Testis (tissue), 2 donors: ENCODE measurements at regions not wholly inside any gene's neighbourhood (a gene's known extent, or its start where the extent isn't known, plus 50 kb on each side); places are given as distances from the start of the nearest gene placed in this dataset.

Source experiments
- CTCF ChIP-seq, 3 experiments: fragments of 450-650 bp in 2 of 3; fragments of 200-600 bp in 1 of 3; sonication (generic) in 1 of 3; IDR thresholded peaks; one replicate each; pipeline ENCODE4 v1.5.1; 2016 to 2019; ENCODE audit warnings: antibody characterized with exemption in 3 of 3, mild to moderate bottlenecking in 2 of 3, moderate library complexity in 1 of 3
- POLR2A ChIP-seq: fragments of 450-650 bp; IDR thresholded peaks from one replicate; pipeline ENCODE4 v1.6.1; 2017; ENCODE audit warnings: antibody characterized with exemption, mild to moderate bottlenecking, moderate library complexity

DNA sequence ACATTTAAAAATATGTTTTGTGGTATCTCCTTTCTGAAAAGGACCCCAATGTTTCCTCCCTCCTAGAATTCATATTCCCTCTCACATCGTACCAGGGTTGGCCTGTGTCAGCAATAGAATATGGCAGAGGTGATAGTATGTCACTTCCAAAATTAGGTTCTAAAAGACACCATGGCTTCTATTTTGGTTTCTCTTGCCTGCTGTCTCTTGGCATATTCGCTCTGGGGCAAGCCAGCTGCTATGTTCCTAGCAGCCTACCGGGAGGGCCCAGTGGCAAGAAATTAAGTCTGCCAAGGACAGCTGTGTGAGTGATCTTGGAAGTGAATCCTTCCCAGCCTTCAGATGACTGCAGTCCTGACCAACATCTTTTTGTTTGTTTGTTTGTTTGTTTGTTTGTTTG is 92.9 kb upstream of the PPM1J start:
- TF ChIP-seq POLR2A (no peak), CTCF (IDR thresholded peaks at IDR 0.05) (no peak)
